Stimulated activated CD4-positive, alpha-beta T cell treated with anti-CD3 and anti-CD28 coated beads, Interleukin-12 subunit alpha, Interleukin-12 subunit beta, amount 100 ng/mL, for 48 hours (primary cell): ENCODE measurements at regions not wholly inside any gene's neighbourhood (a gene's known extent, or its start where the extent isn't known, plus 50 kb on each side); places are given as distances from the start of the nearest gene placed in this dataset.
"Not testable (repeated sequence)": the region's sequence is repeated elsewhere in the genome, so short reads cannot be mapped to it uniquely, and the experiment has no call there.

ENCODE experiments used
- DNase-seq, 3 donors: peaks; one replicate each; pipeline ENCODE4 v3.0.0-alpha.2; 2020; ENCODE audit warnings: low read depth in 2 of 3, low spot score in 1 of 3

DNA sequence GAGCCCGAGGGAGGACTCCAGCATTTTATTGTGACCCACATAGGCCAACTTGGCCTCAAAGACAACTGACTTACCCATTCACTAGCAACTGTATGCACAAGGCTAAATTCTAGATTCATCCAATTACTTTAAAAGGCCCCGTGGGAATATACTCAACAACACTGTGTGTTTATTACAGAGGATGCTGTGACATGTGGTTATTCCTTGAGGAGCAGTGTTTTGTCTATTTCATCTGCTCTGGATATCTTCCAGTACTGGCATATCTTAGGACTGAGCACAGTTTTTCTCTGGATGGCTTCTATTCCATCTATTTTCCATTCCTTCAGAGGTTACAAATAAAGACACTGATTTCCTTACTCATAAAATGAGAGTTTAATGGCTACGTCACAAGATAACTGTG, 87.2 kb upstream of the KRAS start:
- no peak for DNase-seq

DNA sequence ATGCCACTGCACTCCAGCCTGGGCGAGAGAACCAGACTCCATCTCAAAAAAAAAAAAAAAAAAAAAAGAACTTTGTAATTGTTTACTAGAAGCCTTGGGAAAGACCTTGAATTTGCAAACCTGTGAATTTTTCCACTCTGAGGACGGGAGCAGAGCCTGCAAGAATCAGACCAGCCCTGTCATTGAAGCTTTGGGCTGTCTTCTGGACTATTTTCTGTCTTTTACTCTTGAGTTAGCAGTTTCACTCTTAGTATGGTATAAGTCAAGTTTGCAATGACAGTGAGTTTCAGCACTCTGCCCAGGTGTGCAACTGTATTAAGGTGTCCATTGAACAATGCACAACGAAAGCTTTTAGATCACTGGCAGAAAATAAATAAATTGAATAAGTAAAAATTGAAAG, 81.4 kb upstream of the KRAS start:
- no peak for DNase-seq

DNA sequence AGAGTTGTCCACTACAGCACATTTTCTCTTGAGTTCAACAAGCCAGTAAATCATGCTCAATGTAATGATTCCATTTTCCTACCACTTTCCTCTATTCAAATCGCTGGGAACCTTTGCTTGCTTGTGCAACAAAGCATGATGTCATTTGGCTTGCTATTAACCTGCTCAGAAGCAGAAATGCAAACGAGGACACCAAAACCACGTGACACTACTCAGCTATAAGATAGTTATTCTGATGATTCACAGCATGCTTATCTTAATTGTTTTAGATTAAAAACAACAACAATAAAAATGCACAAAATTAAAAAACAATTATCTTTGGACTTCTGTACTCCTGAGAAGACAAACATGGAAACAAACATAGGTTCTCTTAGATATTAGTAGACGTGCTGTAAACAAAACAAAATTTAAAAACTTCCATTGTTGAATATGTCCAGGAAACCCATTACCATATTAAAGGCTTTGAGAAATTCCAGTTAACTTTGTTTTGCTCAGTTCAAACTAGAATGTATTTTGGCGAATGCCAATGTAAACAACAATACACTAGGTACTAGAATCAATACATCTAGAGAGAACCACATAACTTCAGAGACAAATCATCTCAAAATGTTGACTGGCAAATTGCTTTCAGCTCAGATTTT, 77.5 kb upstream of the KRAS start:
- DNase-seq: no peak

DNA sequence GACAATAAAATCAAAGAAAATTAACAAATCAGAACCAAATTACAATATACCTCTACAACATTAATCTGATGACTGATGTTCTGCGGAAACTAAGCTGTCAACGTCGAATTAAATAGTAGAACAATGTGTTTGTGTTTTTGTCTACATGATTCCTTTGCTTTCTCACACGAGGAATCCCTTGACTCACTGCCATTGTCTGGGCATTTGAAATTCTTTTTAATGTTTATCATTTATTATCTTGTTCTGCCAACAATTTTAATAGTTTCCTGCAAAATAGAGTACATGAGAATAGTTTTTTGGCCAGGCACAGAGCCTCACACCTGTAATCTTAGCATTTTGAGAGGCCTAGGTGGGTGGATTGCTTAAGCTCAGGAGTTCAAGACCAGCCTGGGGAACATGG, 76.6 kb upstream of the KRAS start:
- no peak for DNase-seq

DNA sequence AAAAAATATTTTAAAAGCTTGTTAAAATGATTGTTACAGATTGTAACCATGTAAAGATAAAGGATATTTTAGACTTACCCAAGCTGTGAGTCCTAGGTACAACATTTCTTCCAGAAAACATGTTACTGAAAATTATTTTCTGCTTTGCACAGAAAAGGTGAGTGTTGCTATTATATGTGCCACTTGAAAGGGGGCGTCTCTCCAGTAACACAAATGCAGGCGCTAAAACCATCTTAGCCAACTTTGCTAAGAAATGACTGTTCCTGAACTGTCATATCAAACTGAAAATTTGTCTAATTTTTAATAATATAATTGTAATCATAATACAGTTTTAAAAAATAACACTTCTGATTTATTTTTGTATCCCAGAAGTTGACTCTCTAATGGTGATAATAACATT, 75.6 kb upstream of the KRAS start:
- DNase-seq: no peak

DNA sequence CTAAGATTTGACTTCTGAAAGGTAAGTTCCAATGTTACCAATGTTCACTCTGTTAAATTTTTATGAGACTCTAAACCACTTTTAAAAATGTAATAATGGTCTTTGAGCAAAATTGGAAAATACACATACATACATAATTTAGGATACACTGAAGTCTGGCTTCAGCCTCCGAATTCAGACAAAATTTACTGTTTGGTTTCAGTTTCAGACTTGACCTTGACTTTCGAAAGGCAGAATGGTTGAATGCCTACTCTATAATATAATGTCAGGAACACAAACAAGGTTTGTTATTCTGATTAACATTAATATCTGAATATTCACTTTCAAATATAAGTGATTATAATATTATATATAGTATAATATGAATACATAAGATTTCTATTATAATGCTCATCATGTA, 74.1 kb upstream of the KRAS start:
- DNase-seq: no peak

DNA sequence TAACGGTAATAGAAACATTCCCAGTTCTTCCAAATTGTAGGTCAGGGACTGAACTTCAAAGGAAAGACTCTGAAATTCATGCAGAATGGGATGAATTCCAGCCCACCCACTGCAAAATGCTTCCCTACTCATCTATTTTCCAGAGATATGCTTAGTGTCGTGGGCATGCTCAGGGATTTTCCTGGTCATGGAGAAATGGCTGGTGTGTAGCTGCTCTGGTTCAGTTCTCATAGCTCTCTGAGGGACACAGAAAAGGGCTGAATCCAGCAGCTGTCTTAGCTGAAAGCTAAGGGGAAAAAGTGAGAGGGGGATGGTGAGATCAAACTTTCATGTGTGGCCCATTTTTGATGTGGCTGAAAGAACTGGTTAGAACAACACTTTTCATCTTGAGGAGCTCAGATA, 72.9 kb upstream of the KRAS start:
- DNase-seq: no peak

DNA sequence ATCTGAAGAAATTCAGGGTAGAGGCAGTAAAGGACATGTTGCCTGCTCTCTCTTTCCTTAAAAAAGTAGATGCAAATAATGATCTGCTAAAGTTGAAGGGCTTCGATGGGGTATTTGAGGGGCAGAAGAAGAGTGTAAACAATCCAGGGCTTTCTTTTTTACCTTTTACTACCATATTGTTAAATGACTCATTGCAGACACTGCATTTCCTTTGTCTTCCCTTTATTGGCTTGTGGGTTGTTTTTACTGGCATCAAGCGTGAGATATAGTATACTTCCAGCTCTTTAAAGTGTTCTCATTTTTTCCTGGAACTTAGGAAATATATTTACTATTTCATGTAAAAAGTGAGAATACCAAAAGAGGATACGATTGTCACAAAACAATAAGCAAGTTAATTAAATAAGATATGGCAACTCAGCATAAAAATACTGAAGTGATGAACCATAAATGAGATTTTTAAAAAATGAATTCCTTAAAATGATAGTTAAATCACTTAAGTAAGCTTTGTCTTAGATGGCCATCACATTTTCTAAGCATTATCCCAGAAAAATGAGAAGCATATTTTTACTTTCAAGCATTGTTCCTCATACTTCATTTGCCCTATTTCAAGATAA, 72.3 kb upstream of the KRAS start:
- DNase-seq: no peak

DNA sequence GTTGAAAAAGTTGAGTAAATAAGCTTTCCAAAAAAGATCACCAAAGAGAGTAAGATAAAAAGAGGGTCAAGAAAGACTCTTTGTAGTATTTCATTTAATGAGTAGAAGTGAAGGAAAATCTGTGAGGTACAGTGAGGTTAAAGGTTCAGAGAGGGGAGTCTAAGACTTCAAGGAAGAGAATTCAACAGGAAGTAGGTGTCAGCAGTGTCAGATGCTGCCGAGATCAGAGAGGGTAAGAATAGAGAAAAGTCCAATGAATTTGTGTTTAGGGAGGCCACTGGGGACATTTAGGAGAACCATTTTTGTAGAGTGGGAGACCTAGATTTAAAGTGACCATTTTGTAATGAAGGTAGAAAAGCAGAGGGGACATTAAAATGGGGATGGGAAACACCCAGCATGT, 71.6 kb upstream of the KRAS start:
- no peak for DNase-seq

DNA sequence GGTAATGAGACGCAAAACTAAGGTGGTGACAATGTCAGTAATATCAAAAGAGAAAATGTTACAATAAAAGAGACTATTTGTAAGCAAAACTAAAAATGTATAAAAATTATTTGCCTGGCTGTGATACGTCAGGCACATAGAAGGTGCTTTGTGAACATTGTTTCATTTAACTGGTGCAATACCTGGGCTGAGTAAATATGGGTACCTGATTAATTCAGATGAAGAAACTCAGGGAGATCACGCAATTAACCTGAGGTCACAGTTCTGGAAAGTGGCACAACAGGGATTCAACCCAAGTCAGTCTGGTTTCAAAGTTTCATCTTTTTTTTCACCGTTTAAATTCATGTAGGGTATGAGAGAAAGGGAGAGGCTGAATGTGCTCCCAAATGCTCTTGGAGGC, 71.0 kb upstream of the KRAS start:
- no peak for DNase-seq

DNA sequence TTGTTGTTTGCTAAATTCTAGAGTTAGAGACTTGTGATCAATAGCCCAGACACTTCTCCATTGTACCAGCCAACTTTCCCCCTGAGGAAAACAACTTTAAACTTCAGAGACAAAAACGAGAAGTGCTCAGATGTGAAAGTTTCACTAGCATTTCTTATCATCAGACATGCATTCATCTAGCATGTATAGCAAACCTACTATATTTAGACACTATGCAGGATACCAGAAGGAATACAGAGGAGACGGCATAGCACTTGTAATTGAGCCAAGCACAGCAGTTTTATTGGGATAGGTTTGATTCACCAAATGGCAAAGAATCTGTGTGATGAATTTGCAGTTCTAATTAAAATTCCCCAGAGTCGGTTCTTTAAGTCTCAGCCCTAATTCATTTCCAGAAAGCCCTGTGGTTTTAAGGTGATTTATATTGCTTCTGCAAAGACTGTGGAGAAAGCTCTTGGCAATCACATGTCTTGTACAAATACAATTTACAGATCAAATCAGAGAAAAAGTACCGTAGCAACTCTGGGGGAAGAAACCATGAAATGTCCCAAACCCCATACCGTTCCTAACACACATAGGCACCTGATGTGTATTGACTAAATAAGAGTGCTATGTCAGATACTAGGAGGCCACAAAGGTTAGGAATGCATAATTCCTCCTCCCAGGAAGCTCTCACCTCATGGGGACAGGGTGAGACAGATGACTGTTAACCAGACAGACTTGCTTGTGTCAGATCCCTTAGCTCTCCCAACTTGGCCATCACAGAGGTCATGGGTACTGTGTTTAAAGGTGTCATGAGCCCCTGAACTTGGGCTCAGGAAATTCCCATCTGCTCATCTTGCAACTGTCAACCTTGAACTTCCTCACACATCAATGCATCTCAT, 69.6 kb upstream of the KRAS start:
- no peak for DNase-seq

DNA sequence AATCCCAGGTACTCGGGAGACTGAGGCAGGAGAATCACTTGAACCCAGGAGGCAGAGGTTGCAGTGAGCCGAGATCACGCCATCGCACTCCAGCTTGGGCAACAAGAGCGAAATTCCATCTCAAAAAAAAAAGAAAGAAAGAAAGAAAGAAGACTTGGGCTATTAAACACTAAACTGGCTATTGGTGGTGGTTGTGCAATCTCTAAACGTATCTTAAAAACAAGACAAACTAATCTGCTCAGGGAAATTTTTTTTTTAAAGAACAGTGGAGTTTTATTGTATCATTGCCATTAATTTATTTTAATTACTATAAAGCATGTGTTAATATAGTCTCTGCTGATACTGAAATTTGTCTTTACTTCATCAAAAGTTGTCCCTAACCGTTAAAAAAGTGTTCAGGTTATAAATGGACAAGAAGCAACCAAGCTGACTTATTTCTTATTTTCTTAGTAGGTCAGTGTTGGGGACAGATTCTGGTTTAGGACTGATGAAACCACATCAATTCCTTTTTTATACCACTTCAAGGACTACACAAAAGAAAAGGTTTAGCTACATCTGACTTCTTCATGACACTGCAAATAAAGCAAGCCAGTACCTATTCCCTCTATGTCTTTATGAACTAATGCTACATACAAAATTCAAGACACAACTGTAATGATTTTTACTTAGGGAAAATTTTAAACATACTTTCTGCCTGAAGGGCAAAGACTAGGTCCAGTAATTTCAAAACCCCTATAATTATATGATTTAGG, 68.7 kb upstream of the KRAS start:
- no peak for DNase-seq

DNA sequence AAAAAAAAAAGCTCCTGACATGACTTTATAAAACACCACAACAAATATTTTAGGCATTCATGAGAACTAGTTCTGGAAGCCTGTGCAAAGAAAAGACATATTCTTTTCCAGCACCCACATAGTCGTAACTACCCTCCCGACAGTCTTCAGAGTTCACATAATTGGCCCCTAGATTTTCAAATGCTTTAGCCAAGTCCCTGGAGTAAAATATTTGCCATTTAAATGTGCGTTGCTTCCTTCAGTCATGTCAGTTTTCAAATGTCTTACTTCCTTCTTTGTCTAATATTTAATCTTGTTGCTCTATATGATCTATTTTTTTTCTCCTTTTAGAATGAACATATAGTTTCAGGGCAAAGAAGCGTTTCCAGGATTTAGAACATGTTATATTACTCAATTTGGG, 66.8 kb upstream of the KRAS start:
- DNase-seq: no peak

DNA sequence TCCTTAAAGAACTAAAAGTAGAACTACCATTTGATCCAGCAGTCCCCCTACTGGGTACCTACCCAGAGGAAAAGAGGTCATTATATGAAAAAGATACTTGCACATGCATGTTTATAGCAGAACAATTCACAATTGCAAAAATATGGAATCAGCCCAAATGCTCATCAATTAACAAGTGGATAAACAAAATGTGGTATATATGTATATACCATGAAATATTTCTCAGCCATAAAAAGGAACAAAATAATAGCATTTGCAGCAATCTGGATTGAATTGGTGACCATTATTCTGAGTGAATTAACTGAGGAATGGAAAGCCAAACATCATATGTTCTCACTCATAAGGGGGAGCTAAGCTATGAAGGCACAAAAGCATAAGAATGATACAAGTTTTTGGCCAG, 64.7 kb upstream of the KRAS start:
- no peak for DNase-seq

DNA sequence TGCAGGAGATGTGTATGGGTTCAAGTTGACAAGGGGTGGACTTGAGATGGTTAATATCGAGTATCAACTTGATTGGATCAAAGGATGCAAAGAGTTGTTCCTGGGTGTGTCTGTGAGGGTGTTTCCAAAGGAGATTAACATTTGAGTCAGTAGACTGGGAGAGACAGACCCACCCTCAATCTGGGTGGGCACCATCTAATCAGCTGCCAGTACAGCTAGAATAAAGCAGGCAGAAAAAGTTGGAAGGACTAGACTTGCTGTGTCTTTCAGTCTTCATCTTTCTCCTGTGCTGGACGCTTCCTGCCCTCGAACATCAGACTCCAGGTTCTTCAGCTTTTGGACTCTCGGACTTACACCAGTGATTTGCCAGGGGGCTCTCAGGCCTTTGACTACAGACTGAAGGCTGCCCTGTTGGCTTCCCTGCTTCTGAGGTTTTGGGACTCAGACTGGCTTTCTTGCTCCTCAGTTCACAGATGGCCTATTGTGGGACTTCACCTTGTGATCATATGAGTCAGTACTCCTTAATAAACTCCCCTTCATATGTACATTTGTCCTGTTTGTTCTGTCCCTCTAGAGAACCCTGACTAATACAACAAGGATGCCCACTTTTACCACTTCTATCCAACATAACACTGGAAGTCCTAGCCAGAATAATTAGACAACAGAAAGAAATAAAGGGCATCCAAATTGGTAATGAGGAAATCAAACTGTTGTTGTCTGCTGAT, 62.7 kb upstream of the KRAS start:
- not testable (repeated sequence) for DNase-seq

DNA sequence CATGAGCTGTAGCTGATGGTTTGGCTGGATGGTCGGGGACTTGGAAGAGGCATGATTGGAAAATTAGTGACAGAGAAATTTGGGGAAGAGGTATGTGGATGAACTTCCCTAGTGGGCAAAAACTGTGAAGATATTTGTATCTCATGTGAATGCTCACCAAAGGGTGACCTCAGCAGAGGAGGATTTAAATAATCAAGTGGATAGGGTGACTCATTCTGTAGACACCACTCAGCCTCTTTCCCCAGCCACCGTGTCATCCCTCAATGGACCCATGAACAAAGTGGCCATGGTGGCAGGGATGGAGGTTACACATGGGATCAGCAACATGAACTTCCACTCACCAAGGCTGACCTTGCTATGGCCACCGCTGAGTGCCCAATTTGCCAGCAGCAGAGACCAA, 60.8 kb upstream of the KRAS start:
- no peak for DNase-seq

DNA sequence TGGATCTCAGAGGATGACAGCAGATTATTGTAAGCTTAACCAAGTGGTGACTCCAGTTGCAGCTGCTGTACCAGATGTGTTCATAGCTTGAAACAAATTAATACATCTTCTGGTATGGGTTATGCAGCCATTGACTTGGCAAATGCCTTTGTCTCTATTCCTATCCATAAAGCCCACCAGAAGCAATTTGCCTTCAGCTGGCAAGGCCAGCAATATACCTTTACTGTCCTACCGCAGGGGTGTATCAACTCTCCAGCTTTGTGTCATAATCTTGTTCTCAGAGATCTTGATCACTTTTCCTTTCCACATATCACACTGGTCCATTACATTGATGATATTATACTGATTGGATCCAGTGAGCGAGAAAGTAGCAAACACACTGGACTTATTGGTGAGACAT, 59.3 kb upstream of the KRAS start:
- not testable (repeated sequence) for DNase-seq

DNA sequence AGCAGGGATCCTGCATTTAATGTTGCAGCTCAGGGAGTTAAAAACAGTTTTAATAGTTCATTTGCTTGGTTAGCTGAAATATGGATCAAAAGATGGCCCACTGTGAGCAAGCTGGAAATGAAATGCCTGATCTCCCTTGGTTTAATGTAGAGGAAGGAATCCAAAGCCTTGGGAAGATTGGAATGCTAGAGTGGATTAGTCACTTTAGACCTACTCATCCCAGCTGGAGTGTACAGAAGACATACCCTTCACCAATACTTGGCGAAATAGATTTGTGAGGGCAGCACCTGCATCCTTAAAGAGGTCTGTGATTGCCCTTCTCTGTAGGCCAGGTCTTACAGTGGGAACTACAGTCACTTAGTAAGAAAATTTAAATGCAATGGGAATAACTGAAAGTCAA, 58.0 kb upstream of the KRAS start:
- no peak for DNase-seq

DNA sequence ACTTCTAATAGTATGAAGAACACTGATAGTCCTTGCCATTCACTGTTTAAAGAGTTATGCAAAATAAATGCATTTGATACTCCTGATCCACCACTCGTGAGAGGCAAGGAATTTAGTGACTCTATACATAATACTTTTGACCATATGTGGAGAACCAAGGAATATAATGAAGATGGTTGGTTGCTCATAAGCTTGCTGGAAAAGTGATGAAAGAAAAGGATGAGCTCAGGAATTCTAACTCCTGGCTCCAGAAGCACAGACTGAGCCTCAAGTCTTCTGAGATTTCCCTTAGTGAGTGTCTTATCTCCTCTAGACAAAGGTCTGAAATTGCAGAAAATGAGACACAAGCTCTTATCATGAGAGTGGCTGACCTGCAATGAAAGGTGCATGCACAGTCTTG, 57.1 kb upstream of the KRAS start:
- DNase-seq: no peak

DNA sequence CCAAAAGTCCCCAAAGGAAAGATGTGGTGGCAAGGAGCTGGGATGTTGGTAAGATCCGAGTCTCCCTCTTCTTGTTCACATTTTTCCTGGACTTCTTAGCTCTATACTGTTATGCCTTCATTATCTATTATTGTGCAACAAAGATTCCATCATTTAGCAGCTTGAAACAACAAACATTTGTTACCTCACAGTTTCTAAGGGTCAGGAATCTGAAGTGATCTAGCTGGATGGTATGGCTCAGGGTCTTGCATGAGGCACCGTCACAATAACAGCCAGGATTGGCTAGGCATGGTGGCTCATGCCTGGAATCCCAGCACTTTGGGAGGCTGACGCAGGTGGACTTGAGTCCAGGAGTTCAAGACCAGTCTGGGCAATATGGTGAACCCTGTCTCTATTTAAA, 51.1 kb upstream of the KRAS start:
- DNase-seq: no peak
